Fibroblast of lung (primary cell): ENCODE measurements at regions not wholly inside any gene's neighbourhood (a gene's known extent, or its start where the extent isn't known, plus 50 kb on each side); places are given as distances from the start of the nearest gene placed in this dataset.

Source experiments
- DNase-seq, 2 donors: peaks; one replicate each; pipeline versions ENCODE4 v3.0.0 to v3.0.0-alpha.2; 2010; ENCODE audit warnings: low read depth in 2 of 2
- H2AFZ ChIP-seq: 2 replicates; pipeline ENCODE4 v1.5.1; 2012; ENCODE audit warnings: low read length, control low read depth, inconsistent platforms
- H3K27ac ChIP-seq: 2 replicates; pipeline ENCODE4 v1.5.1; 2011; ENCODE audit warnings: low read length, control low read depth; ENCODE audit not compliant: insufficient read depth
- H3K27me3 ChIP-seq: 2 replicates; pipeline ENCODE4 v1.5.1; 2011; ENCODE audit warnings: mild to moderate bottlenecking, low read length; ENCODE audit not compliant: control insufficient read depth, insufficient read depth
- H3K36me3 ChIP-seq: 2 replicates; pipeline ENCODE4 v1.5.1; 2011; ENCODE audit warnings: low read length; ENCODE audit not compliant: control insufficient read depth, insufficient read depth
- H3K4me1 ChIP-seq: 2 replicates; pipeline ENCODE4 v1.5.1; 2011; ENCODE audit warnings: low read length; ENCODE audit not compliant: control insufficient read depth, insufficient read depth; ENCODE audit errors: extremely low read depth
- H3K4me2 ChIP-seq: 2 replicates; pipeline ENCODE4 v1.5.1; 2011; ENCODE audit warnings: low read length, control low read depth; ENCODE audit not compliant: insufficient read depth; ENCODE audit errors: extremely low read depth
- H3K4me3 ChIP-seq, 4 experiments: fragments of 200-600 bp in 1 of 4; sonication (generic) in 1 of 4; replicated peaks in 1 of 4; 2 replicates each; pipeline ENCODE4 v1.5.1; 2011 to 2016; ENCODE audit warnings: low read length in 4 of 4, low read depth in 3 of 4, mild to moderate bottlenecking in 3 of 4, control low read depth in 2 of 4, inconsistent platforms in 1 of 4, mixed read lengths in 1 of 4; ENCODE audit not compliant: insufficient read depth in 1 of 4; ENCODE audit errors: control extremely low read depth in 1 of 4
- H3K79me2 ChIP-seq: 2 replicates; pipeline ENCODE4 v1.5.1; 2012; ENCODE audit warnings: mild to moderate bottlenecking, low read length, inconsistent platforms; ENCODE audit not compliant: control insufficient read depth, insufficient read depth
- H3K9ac ChIP-seq: 2 replicates; pipeline ENCODE4 v1.5.1; 2011; ENCODE audit warnings: mild to moderate bottlenecking, low read length, control low read depth; ENCODE audit not compliant: insufficient read depth
- H3K9me3 ChIP-seq: 2 replicates; pipeline ENCODE4 v1.5.1; 2012; ENCODE audit warnings: low read depth, low read length; ENCODE audit not compliant: control insufficient read depth, insufficient read depth
- H4K20me1 ChIP-seq: 2 replicates; pipeline ENCODE4 v1.5.1; 2011; ENCODE audit warnings: low read length; ENCODE audit not compliant: control insufficient read depth, insufficient read depth; ENCODE audit errors: extremely low read depth
- EZH2 ChIP-seq: IDR thresholded peaks from 2 replicates; pipeline ENCODE4 v1.5.1; 2012; ENCODE audit warnings: low read length, control low read depth, mild to moderate bottlenecking; ENCODE audit errors: missing control alignments
- TF ChIP-seq, protein P1 (sequence below), 2 donors: IDR thresholded peaks in 1 of 2; conservative IDR thresholded peaks in 1 of 2; 1 replicate in 1 of 2; 2 replicates in 1 of 2; pipeline ENCODE4 v1.5.1; 2011 to 2012; ENCODE audit warnings: low read length in 2 of 2, control low read depth in 1 of 2, inconsistent platforms in 1 of 2, low read depth in 1 of 2, mild to moderate bottlenecking in 1 of 2

DNA sequence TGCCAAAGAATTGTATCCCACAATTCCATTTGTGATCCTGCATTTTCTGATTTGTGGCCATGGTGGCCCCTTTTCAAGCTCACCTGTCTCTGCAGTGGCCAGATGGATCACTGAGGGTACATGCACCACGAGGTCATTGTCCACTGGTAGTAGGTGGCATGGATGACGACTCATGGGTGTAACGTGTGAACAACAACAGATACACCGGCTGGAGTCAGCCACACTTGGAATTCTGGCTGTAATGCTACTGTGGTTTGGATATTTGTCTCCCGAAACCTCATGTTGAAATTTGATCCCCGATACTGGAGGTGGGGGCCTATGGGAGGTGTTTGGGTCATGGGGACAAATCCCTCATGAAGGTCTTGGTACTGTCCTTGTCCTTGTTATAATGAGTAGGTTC is 102.2 kb upstream of the TAF1B start:
- H3K4me2 ChIP-seq: no peak overlapping the region
- H3K4me3 ChIP-seq: no peak overlapping the region
- H4K20me1 ChIP-seq: no peaks in the 10 kb centered on the region
- TF ChIP-seq EZH2: no peak
- TF ChIP-seq, protein P1, sequence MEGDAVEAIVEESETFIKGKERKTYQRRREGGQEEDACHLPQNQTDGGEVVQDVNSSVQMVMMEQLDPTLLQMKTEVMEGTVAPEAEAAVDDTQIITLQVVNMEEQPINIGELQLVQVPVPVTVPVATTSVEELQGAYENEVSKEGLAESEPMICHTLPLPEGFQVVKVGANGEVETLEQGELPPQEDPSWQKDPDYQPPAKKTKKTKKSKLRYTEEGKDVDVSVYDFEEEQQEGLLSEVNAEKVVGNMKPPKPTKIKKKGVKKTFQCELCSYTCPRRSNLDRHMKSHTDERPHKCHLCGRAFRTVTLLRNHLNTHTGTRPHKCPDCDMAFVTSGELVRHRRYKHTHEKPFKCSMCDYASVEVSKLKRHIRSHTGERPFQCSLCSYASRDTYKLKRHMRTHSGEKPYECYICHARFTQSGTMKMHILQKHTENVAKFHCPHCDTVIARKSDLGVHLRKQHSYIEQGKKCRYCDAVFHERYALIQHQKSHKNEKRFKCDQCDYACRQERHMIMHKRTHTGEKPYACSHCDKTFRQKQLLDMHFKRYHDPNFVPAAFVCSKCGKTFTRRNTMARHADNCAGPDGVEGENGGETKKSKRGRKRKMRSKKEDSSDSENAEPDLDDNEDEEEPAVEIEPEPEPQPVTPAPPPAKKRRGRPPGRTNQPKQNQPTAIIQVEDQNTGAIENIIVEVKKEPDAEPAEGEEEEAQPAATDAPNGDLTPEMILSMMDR (conservative IDR thresholded peaks at IDR 0.05 in 1 of 2, IDR thresholded peaks at IDR 0.05 in 1 of 2; ENCODE audit: low read depth in 1 of 2, low read length in 2 of 2): no peak
- H3K36me3 ChIP-seq: no peaks in the 10 kb centered on the region
- H3K9me3 ChIP-seq: no peaks in the 10 kb centered on the region
- H3K27ac ChIP-seq: no peak overlapping the region
- DNase-seq: peak in 1 of 2 donors; percentile 39
- H3K4me1 ChIP-seq: peaks cover 6% of the 10 kb centered on the region
- H3K79me2 ChIP-seq: no peaks in the 10 kb centered on the region
- no peaks in the 10 kb centered on the region for H3K27me3 ChIP-seq
- no peak overlapping the region for H2AFZ ChIP-seq
- no peak overlapping the region for H3K9ac ChIP-seq

DNA sequence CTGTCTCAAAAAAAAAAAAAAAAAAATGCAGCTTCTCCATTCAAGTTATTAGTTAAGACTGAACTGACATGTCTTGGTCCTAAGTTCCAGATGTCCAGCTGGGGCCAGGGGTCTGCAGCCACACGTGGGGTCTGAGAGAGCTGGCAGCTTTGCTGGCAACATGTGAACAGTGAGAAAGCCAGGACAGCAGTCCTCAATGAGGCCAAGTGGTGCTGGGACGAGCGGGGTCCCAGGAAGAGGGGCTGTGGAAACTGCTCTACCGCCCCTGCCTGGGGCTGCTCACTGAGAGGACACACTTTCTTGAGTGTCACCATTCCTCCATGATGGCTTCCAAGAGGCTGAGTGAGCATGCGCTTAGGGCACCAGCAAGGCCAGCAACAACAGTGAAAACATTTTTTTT is 100.7 kb upstream of the TAF1B start:
- Histone ChIP-seq H2AFZ (no peak overlapping the region), H4K20me1 (no peaks in the 10 kb centered on the region), H3K27me3 (no peaks in the 10 kb centered on the region), H3K9me3 (no peaks in the 10 kb centered on the region), H3K27ac (no peak overlapping the region), H3K9ac (no peak overlapping the region), H3K79me2 (no peaks in the 10 kb centered on the region), H3K36me3 (no peaks in the 10 kb centered on the region), H3K4me3 (no peak overlapping the region), H3K4me1 (peaks cover 6% of the 10 kb centered on the region), H3K4me2 (no peak overlapping the region)
- DNase-seq: no peak
- no peak for TF ChIP-seq EZH2
- TF ChIP-seq, protein P1 (conservative IDR thresholded peaks at IDR 0.05 in 1 of 2, IDR thresholded peaks at IDR 0.05 in 1 of 2; ENCODE audit: low read depth in 1 of 2, low read length in 2 of 2): no peak

DNA sequence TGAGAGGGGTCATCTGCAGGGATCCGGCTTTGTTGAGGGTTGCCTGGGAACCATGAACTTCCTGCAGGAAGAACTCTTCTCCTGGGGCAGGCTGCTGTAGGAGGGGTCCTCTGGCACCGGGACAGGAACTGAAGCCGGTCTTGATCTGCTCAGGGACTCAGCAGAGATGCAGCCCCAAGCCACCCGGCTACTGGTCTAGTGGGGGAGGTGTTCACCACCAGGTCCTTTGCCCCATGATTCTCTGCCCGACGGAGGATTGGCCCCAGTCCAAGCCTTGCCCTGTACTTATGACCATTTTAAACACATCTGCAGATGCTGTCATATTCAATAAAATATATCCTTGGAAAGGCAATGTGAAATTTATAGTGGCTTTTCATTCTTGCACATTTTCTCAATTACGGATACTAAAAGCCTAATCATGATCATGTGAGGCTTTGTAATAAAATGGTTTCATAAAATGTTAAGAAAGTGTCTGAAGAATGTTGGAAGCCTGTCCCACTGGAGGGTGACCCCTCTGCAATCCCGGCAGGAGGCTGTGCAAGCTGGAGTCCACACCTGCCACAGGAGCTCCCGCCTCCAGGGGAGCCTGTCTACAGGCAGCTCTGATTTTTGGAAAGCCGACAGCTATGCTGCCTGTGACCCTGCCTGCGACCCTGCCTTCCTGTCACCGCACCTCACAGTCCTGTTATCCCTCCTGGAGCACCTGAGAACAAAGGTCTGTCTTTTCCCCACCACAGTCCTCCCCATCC is 98.8 kb upstream of the TAF1B start:
- Histone ChIP-seq H3K4me1 (no peaks in the 10 kb centered on the region), H4K20me1 (no peaks in the 10 kb centered on the region), H3K9me3 (no peaks in the 10 kb centered on the region), H3K36me3 (no peaks in the 10 kb centered on the region), H3K27me3 (no peaks in the 10 kb centered on the region), H3K4me3 (no peak overlapping the region), H3K9ac (no peak overlapping the region), H2AFZ (no peak overlapping the region), H3K27ac (no peak overlapping the region), H3K4me2 (no peak overlapping the region), H3K79me2 (no peaks in the 10 kb centered on the region)
- TF ChIP-seq, protein P1 (conservative IDR thresholded peaks at IDR 0.05 in 1 of 2, IDR thresholded peaks at IDR 0.05 in 1 of 2; ENCODE audit: low read depth in 1 of 2, low read length in 2 of 2): no peak
- TF ChIP-seq EZH2: no peak
- no peak for DNase-seq
